Activated CD8-positive, alpha-beta memory T cell treated with anti-CD3 and anti-CD28 coated beads for 48 hours (primary cell): ENCODE measurements at regions not wholly inside any gene's neighbourhood (a gene's known extent, or its start where the extent isn't known, plus 50 kb on each side); places are given as distances from the start of the nearest gene placed in this dataset.
A peak's percentile ranks its signal among the peaks of the same experiment; 100 is the strongest.

Experiments used
- DNase-seq, 3 experiments: peaks; one replicate each; pipeline ENCODE4 v3.0.0-alpha.2; 2020; ENCODE audit warnings: low read depth in 2 of 3, low spot score in 2 of 3

DNA sequence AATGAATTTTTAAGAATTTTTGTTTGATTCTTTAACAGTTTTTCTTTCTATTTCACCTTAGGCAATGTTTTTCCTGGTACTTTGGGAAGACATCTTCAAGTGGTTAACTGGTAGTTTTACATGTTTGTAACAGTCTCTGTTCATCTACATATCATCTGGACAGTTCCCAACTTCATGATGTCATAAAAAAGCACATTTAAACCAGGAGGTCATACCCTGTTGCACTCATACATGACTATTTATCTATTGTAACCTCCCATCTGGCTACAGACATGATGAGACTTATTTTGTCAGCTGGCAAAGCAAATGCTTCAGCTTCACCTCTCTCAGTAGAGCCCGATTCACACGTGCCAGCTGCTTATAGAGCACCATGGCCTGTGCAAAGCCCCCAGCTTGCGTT lies 99.8 kb upstream of the YPEL5 start:
- no peak for DNase-seq

DNA sequence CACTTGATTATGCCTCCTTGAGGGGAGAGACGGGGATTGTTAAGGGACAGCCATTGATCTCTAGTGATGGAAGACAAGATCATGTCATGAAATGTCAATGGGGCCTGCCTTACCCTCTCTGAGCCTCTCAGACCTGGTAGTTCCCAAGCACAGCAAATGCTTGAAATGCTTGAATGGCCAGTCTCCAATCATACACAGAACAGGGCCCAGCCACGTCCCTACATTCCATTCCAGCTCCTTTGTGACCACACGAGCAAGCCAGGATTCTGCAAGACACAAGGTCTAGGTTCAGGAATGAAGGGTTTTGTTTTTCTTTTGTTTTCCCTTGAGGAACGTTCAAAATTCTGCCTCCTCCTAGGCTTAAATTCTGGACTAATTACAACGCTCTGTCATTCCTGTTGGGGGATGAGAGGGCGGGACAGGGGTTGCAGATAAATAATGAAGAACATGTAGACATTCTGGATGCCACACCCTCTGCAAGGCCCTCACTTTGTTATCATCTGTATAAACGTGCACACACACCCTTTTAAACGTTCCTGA lies 98.1 kb upstream of the YPEL5 start:
- no peak for DNase-seq

DNA sequence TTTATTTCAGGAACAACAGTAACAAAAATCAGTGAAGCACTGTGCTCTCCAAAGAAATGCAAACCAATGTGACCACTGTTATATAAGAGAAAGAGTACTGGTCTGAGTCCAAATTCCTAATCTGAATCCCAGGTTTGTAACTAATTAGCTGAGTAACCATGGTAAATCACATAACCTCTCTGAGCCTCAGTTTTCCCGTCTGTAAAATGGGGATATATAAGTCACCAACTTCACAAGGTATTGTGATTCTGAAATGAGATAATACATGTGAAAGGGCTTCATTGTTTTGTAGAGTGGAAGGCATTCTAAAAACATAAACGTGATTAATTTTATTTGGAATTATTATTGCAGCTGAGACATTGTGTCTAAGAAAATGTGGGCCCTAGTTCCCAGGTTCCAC lies 91.3 kb upstream of the YPEL5 start:
- DNase-seq: no peak

DNA sequence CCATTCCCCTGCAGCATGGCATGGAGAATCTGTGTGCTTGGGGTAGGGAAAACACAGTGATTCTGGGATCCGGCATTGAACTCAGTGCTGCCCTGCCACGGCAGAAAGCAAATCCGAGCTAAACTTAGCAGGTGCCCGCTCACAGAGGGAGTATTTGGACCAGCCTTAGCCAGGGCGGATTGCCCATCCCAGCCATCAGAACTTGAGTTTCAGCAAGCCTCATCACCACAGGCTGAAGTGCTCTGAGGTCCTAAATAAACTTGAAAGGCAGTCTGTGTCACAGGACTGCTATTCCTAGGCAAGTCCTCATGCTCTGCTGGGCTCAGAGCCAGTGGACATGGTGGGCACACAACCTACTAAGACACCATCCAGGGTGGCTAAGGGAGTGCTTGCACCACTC lies 86.2 kb upstream of the YPEL5 start:
- DNase-seq: no peak

DNA sequence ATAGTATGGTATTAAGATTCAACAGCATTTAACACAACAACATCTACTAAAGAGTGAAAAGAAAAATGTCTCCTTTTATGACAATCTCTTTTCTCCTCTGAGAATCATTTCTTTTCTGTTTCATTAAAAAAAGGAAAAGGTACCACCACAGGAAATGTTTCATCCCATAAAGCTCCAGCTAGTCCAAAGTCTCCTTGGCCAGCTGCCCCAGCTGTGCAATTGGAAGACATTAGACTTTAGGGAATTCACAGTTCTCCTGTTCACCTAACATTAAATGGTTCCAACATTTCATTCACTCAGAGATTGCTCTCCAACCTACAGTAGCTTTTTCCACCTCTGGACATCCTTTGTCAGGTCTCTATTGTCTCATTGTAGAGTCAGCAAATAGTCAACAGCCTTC lies 78.7 kb upstream of the YPEL5 start:
- DNase-seq: no peak

DNA sequence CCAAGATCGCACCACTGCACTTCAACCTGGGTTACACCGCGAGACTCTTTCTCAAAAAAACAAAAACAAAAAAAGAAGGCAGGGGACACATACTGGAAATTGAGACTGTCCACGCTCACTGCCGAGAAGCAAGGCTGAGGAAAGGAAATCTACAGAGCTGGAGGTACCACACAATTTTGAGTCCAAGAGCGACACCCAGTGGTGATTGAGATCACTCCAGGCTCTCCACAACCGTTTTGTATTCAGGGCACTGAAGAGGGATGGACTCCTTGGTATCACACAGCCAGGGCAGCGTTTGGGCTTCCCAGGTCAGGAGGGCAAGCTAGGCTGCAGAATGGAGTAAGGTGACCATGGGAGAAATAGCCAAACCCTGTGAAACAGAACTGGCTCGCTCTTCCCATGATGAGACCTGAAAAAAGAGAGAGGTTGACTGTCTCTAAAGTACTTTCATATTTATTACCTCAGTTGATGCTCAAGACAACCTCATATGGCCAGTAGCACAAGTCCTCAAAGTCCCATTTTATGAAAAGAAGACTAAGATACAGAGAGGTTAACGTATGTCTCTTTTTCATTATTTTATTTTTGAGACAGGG lies 74.5 kb upstream of the YPEL5 start:
- peak; percentile 6 to 24 (median 24) for DNase-seq

DNA sequence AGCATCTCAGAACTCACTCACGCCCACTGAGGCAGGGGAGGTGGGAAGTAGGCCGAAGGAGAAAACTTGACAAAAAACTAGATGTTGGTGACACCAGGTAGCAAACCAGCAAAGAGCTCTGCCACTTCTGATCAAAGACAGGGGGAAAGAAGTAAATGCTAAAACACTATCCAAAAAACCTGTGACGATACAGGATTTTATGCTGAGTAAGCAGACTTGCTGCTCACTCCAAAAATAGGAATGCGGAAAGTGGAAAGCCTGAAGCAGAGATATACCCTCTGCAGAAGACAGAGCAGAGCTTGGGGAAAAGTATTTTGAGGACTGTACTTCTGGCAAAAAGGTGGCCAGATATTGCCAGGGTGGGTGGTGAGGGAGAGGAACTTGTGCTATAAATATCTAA lies 73.3 kb upstream of the YPEL5 start:
- no peak for DNase-seq

DNA sequence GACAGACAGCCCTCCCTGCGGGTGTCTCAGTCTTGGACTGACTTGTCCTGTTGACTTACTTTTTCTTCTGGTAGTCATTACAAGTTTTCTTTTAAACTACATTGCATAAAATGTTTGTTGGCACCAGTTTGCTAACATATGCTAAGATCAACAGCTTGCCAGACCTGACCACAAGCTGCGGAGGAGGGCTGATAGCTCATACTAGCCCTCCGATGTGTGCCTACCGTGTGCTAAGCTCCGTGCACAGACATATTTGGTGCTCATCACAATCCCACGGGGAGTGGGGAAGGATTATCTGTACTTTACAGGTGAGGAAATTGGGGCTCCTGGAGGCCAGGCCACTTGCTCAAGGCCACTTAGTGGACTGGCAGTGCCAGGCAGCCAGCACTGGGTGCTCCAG lies 72.8 kb upstream of the YPEL5 start:
- DNase-seq: no peak

DNA sequence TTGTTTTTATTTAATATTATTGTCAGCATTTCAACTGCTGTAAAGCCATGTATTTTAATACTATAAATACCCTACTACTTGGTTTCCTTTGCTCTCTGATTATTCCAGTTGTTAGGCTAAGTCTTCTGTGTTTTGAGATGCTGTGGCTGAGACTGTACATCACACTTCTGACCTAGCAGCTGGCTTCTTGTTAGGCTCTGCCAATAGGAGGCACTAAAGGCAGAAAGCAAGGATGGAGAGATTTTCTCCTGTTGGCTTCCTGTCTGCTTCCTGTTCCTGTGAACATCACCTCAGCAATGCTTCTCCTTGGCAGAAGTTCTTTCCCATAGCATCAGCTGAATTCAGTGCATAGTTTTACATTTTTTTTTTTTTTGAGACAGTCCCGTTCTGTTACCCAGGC lies 68.3 kb upstream of the YPEL5 start:
- no peak for DNase-seq

DNA sequence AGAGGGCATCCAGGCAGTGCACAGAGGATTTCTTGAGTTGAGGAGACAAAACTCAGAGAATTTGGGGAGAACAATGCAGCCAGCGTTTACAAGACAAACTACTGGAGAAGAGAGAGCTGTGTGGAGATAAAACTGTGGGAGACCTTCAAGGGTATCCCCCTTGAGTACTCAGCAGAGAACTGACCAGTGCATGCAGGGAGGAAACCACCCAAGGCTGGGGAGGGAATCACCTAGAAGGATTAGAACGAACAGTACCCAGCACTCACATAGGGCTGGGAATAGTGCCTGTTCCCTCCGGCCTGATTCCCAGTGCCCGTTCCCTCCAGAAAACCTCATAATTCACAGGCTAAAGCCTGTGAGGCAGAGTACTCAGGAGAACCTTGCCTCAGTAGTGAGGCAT lies 61.9 kb upstream of the YPEL5 start:
- DNase-seq: no peak

DNA sequence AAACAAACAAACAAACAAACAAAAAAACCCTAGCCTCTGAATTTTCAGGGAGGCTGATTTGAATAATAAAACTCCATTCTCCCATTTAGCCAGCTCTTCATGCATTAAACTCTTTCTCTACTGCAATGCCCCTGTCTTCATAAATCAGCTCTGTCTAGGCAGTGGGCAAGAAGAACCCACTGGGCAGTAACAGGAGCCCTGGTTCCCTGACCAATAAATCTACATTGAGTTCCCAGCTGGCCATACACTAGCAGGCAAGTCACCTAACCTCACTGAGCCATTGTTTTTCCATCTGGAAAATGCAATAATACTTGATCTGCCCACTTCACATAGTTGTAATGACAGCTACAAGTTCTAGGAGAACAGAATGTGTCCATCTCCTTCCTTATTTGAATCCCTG lies 57.6 kb upstream of the YPEL5 start:
- DNase-seq: no peak

DNA sequence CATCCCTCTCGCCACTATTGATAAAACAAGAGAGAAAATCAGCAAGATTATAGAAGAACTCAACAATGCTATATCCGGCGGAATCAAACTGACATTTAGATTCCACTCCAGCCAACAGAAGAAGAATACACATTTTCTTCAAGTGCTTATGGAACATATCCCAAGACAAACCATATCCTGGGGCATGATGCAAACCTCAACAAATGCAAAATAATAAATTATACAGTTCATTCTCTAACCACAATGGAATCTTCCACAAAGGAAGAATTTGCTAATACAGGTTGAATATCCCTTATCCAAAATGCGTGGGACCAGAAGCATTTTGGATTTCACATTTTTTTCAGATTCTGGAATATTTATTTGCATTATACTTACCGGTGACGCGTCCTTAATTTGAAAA lies 51.4 kb upstream of the YPEL5 start:
- DNase-seq: no peak

DNA sequence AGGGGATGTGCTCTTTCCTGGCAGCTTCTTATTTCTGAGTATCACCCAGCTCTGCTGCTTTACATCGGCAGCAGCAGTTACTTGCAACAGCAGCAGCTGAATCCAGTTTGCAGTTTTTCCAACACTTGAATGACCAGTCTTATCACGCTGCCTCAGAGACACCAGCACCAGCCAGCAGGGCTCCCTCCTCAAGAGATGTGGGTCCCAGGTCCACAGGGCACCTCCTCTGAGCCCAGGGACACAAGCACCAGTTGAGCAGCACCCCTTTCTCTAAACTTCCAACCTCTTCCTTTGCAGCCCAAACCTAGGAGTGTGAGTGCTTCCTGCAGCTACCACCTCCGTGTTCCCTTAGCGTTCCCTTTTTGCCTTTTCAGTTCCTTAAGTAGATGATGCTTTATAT lies 50.4 kb upstream of the YPEL5 start:
- no peak for DNase-seq
